GM12878 (cell line): ENCODE measurements at regions not wholly inside any gene's neighbourhood (a gene's known extent, or its start where the extent isn't known, plus 50 kb on each side); places are given as distances from the start of the nearest gene placed in this dataset.

Experiments used
- ATAC-seq: fragments of 200-7000 bp; cut with Tn5 transposase; 3 replicates; pipeline ENCODE4 v1.9.1; 2020; ENCODE audit warnings: mild to moderate bottlenecking, moderate library complexity
- BruUV-seq: library from RNA; stranded (reverse); fragments of 400-500 nt; replicated peaks from 2 replicates; lab custom pipeline; 2021; lab: Mats Ljungman, UMichigan
- CTCF ChIA-PET: fragments of 300-600 bp; sonication (Branson Sonifier 250); formaldehyde crosslinking; extraction: SDS; loops from one replicate; lab custom pipeline; 2021; ENCODE audit warnings: inconsistent platforms; lab: Yijun Ruan, JAX
- POLR2A ChIA-PET: fragments of 350-600 bp; formaldehyde crosslinking; extraction: SDS; loops from one replicate; lab custom pipeline; 2021; ENCODE audit warnings: inconsistent platforms; lab: Charles Lee
- RAD21 ChIA-PET: fragments of 300-600 bp; sonication (Branson Sonifier 250); formaldehyde crosslinking; loops from one replicate; lab custom pipeline; 2023; ENCODE audit warnings: antibody characterized with exemption; ENCODE audit not compliant: unreplicated experiment; lab: Charles Lee
- SMC1A ChIA-PET: fragments of 300-600 bp; sonication (Branson Sonifier 250); formaldehyde crosslinking; loops from one replicate; lab custom pipeline; 2023; ENCODE audit not compliant: unreplicated experiment, uncharacterized antibody; lab: Charles Lee
- DNase-seq: peaks from one replicate; pipeline ENCODE4 v3.0.0-alpha.2; 2011; ENCODE audit warnings: low read depth, low spot score
- FAIRE-seq: peaks from 3 replicates; lab custom pipeline; 2011; peaks lifted over from hg19 to GRCh38; lab: Jason Lieb, UNC
- H2AFZ ChIP-seq: 2 replicates; pipeline ENCODE4 v1.6.0; 2011; ENCODE audit warnings: low read depth, low read length, control low read depth; ENCODE audit not compliant: control insufficient read depth
- H3K27ac ChIP-seq: 2 replicates; pipeline ENCODE4 v1.5.1; 2011; ENCODE audit warnings: control low read depth; ENCODE audit not compliant: control insufficient read depth, insufficient read depth
- H3K27me3 ChIP-seq, 2 experiments: replicated peaks in 1 of 2; 2 replicates each; pipeline versions ENCODE4 v1.6.0 to v1.6.1; 2011; ENCODE audit warnings: low read length in 1 of 2; ENCODE audit not compliant: control insufficient read depth in 2 of 2, insufficient read depth in 2 of 2
- H3K36me3 ChIP-seq, 2 experiments: 2 replicates each; pipeline ENCODE4 v1.5.1; 2011; ENCODE audit warnings: low read length in 1 of 2; ENCODE audit not compliant: control insufficient read depth in 2 of 2, insufficient read depth in 2 of 2
- H3K4me1 ChIP-seq: 2 replicates; pipeline ENCODE4 v1.6.1; 2011; ENCODE audit warnings: mild to moderate bottlenecking, low read length, moderate library complexity, mixed read lengths; ENCODE audit not compliant: control insufficient read depth, insufficient read depth
- H3K4me2 ChIP-seq: 2 replicates; pipeline ENCODE4 v1.6.0; 2011; ENCODE audit warnings: control low read depth; ENCODE audit not compliant: control insufficient read depth, insufficient read depth
- H3K4me3 ChIP-seq: fragments of 200-600 bp; sonication (generic); 2 replicates; pipeline ENCODE4 v1.5.1; 2016
- H3K79me2 ChIP-seq: 2 replicates; pipeline ENCODE4 v1.6.0; 2011; ENCODE audit warnings: low read length; ENCODE audit not compliant: control insufficient read depth, insufficient read depth
- H3K9ac ChIP-seq: 2 replicates; pipeline ENCODE4 v1.8.0; 2011; ENCODE audit warnings: low read length, control low read depth, mixed read lengths; ENCODE audit not compliant: control insufficient read depth, insufficient read depth
- H3K9me3 ChIP-seq: replicated peaks from 3 replicates; pipeline ENCODE4 v1.5.1; 2011; ENCODE audit warnings: mild to moderate bottlenecking, low read length; ENCODE audit not compliant: control insufficient read depth, insufficient read depth
- H4K20me1 ChIP-seq: 2 replicates; pipeline ENCODE4 v1.6.0; 2011; ENCODE audit not compliant: control insufficient read depth, insufficient read depth
- BRCA1 ChIP-seq: IDR thresholded peaks from 2 replicates; pipeline ENCODE4 v1.6.1; 2011; ENCODE audit warnings: low read depth, low read length, improper control_type of control experiment
- EZH2 ChIP-seq: IDR thresholded peaks from 2 replicates; pipeline ENCODE4 v1.6.1; 2012; ENCODE audit warnings: low read depth, mild to moderate bottlenecking, control low read depth, inconsistent platforms, low read length, borderline replicate concordance; ENCODE audit not compliant: control insufficient read depth
- NR2C1 ChIP-seq: fragments of 450-650 bp; IDR thresholded peaks from 2 replicates; pipeline ENCODE4 v1.6.1; 2017; ENCODE audit warnings: antibody characterized with exemption, mild to moderate bottlenecking, moderate library complexity
- RELB ChIP-seq: fragments of 450-650 bp; IDR thresholded peaks from 2 replicates; pipeline ENCODE4 v1.6.1; 2017; ENCODE audit warnings: low read depth, mild to moderate bottlenecking, moderate library complexity
- SMAD5 ChIP-seq: IDR thresholded peaks from 2 replicates; pipeline ENCODE4 v1.6.1; 2016; ENCODE audit warnings: antibody characterized with exemption, low read depth
- USF1 ChIP-seq: IDR thresholded peaks from 2 replicates; pipeline ENCODE4 v1.6.1; 2011; ENCODE audit warnings: borderline replicate concordance, low read depth, mild to moderate bottlenecking, moderate library complexity, mixed read lengths, low read length; ENCODE audit not compliant: insufficient read depth; ENCODE audit errors: extremely low read length
- WGBS: methylation state at CpG from one replicate; pipeline ENCODE4 v1.1.6; 2016; ENCODE audit warnings: low lambda C conversion rate; ENCODE audit not compliant: insufficient replicate concordance, insufficient coverage; ENCODE audit errors: missing lambda C conversion rate; 5-methylcytosine and 5-hydroxymethylcytosine counted together
- in situ Hi-C: fragments of 300-500 bp; cut with MboI; formaldehyde crosslinking; loops from 9 replicates; pipeline ENCODE4 v1.14.3; 2018; ENCODE audit warnings: mixed read lengths
- intact Hi-C: fragments of 100-400 bp; cut with micrococcal nuclease; formaldehyde crosslinking; loops from one replicate; pipeline ENCODE4 v1.14.2; 2022; ENCODE audit not compliant: unreplicated experiment

GRCh38 chr19:31594701-31595100, 245.5 kb upstream of the TSHZ3 start:
- no peak for TF ChIP-seq EZH2
- no peak for TF ChIP-seq NR2C1
- TF ChIP-seq USF1: no peak
- no peak for TF ChIP-seq SMAD5
- no peak for TF ChIP-seq RELB
- no peak for TF ChIP-seq BRCA1
- POLR2A ChIA-PET: no interaction called here
- Histone ChIP-seq H4K20me1 (no peaks in the 10 kb centered on the region), H3K79me2 (no peaks in the 10 kb centered on the region), H3K4me3 (no peak overlapping the region), H2AFZ (no peak overlapping the region), H3K9ac (no peak overlapping the region), H3K27me3 (no peaks in the 10 kb centered on the region), H3K36me3 (no peaks in the 10 kb centered on the region), H3K4me1 (no peaks in the 10 kb centered on the region), H3K9me3 (no peaks in the 10 kb centered on the region; the same call in 2 of the 3 replicates), H3K4me2 (no peak overlapping the region), H3K27ac (no peak overlapping the region)
- in situ Hi-C loops: no loop called here
- SMC1A ChIA-PET: no interaction called here
- intact Hi-C loops: no loop called here
- CTCF ChIA-PET: no interaction called here
- no TSS peak for BruUV-seq
- DNase-seq: no peak
- ATAC-seq: no peak
- 11% methylated on average over 6 of the region's 6 CpGs for WGBS
- RAD21 ChIA-PET: no interaction called here
- FAIRE-seq: no peak
